GM12878 (cell line): ENCODE measurements at regions not wholly inside any gene's neighbourhood (a gene's known extent, or its start where the extent isn't known, plus 50 kb on each side); places are given as distances from the start of the nearest gene placed in this dataset.

Experiments used
- ATAC-seq: fragments of 200-7000 bp; cut with Tn5 transposase; 3 replicates; pipeline ENCODE4 v1.9.1; 2020; ENCODE audit warnings: mild to moderate bottlenecking, moderate library complexity
- BruUV-seq: library from RNA; stranded (reverse); fragments of 400-500 nt; replicated peaks from 2 replicates; lab custom pipeline; 2021; lab: Mats Ljungman, UMichigan
- CTCF ChIA-PET: fragments of 300-600 bp; sonication (Branson Sonifier 250); formaldehyde crosslinking; extraction: SDS; loops from one replicate; lab custom pipeline; 2021; ENCODE audit warnings: inconsistent platforms; lab: Yijun Ruan, JAX
- POLR2A ChIA-PET: fragments of 350-600 bp; formaldehyde crosslinking; extraction: SDS; loops from one replicate; lab custom pipeline; 2021; ENCODE audit warnings: inconsistent platforms; lab: Charles Lee
- RAD21 ChIA-PET: fragments of 300-600 bp; sonication (Branson Sonifier 250); formaldehyde crosslinking; loops from one replicate; lab custom pipeline; 2023; ENCODE audit warnings: antibody characterized with exemption; ENCODE audit not compliant: unreplicated experiment; lab: Charles Lee
- SMC1A ChIA-PET: fragments of 300-600 bp; sonication (Branson Sonifier 250); formaldehyde crosslinking; loops from one replicate; lab custom pipeline; 2023; ENCODE audit not compliant: unreplicated experiment, uncharacterized antibody; lab: Charles Lee
- DNase-seq: peaks from one replicate; pipeline ENCODE4 v3.0.0-alpha.2; 2011; ENCODE audit warnings: low read depth, low spot score
- FAIRE-seq: peaks from 3 replicates; lab custom pipeline; 2011; peaks lifted over from hg19 to GRCh38; lab: Jason Lieb, UNC
- H2AFZ ChIP-seq: 2 replicates; pipeline ENCODE4 v1.6.0; 2011; ENCODE audit warnings: low read depth, low read length, control low read depth; ENCODE audit not compliant: control insufficient read depth
- H3K27ac ChIP-seq: 2 replicates; pipeline ENCODE4 v1.5.1; 2011; ENCODE audit warnings: control low read depth; ENCODE audit not compliant: control insufficient read depth, insufficient read depth
- H3K27me3 ChIP-seq, 2 experiments: replicated peaks in 1 of 2; 2 replicates each; pipeline versions ENCODE4 v1.6.0 to v1.6.1; 2011; ENCODE audit warnings: low read length in 1 of 2; ENCODE audit not compliant: control insufficient read depth in 2 of 2, insufficient read depth in 2 of 2
- H3K36me3 ChIP-seq, 2 experiments: 2 replicates each; pipeline ENCODE4 v1.5.1; 2011; ENCODE audit warnings: low read length in 1 of 2; ENCODE audit not compliant: control insufficient read depth in 2 of 2, insufficient read depth in 2 of 2
- H3K4me1 ChIP-seq: 2 replicates; pipeline ENCODE4 v1.6.1; 2011; ENCODE audit warnings: mild to moderate bottlenecking, low read length, moderate library complexity, mixed read lengths; ENCODE audit not compliant: control insufficient read depth, insufficient read depth
- H3K4me2 ChIP-seq: 2 replicates; pipeline ENCODE4 v1.6.0; 2011; ENCODE audit warnings: control low read depth; ENCODE audit not compliant: control insufficient read depth, insufficient read depth
- H3K4me3 ChIP-seq: fragments of 200-600 bp; sonication (generic); 2 replicates; pipeline ENCODE4 v1.5.1; 2016
- H3K79me2 ChIP-seq: 2 replicates; pipeline ENCODE4 v1.6.0; 2011; ENCODE audit warnings: low read length; ENCODE audit not compliant: control insufficient read depth, insufficient read depth
- H3K9ac ChIP-seq: 2 replicates; pipeline ENCODE4 v1.8.0; 2011; ENCODE audit warnings: low read length, control low read depth, mixed read lengths; ENCODE audit not compliant: control insufficient read depth, insufficient read depth
- H3K9me3 ChIP-seq: replicated peaks from 3 replicates; pipeline ENCODE4 v1.5.1; 2011; ENCODE audit warnings: mild to moderate bottlenecking, low read length; ENCODE audit not compliant: control insufficient read depth, insufficient read depth
- H4K20me1 ChIP-seq: 2 replicates; pipeline ENCODE4 v1.6.0; 2011; ENCODE audit not compliant: control insufficient read depth, insufficient read depth
- BACH1 ChIP-seq: fragments of 450-650 bp; IDR thresholded peaks from 2 replicates; pipeline ENCODE4 v1.6.1; 2017; ENCODE audit warnings: mild to moderate bottlenecking, borderline replicate concordance
- CREM ChIP-seq: IDR thresholded peaks from 2 replicates; pipeline ENCODE4 v1.6.1; 2014; ENCODE audit warnings: antibody characterized with exemption, low read depth
- EGR1 ChIP-seq, 2 experiments: IDR thresholded peaks; 1 replicate in 1 of 2; 2 replicates in 1 of 2; pipeline ENCODE4 v1.6.1; 2011 to 2012; ENCODE audit warnings: low read depth in 2 of 2, low read length in 2 of 2, borderline replicate concordance in 1 of 2, mild to moderate bottlenecking in 1 of 2, moderate library complexity in 1 of 2
- EP300 ChIP-seq, 2 experiments: fragments of 150-350 bp in 1 of 2; IDR thresholded peaks; 2 replicates each; pipeline ENCODE4 v1.6.1; 2011 to 2012; ENCODE audit warnings: low read depth in 2 of 2, low read length in 2 of 2, borderline replicate concordance in 1 of 2, improper control_type of control experiment in 1 of 2, inconsistent platforms in 1 of 2; ENCODE audit not compliant: control insufficient read depth in 1 of 2
- FOXM1 ChIP-seq: IDR thresholded peaks from 2 replicates; pipeline ENCODE4 v1.6.1; 2012; ENCODE audit warnings: low read depth, mild to moderate bottlenecking, inconsistent platforms, low read length, moderate library complexity
- JUND ChIP-seq: IDR thresholded peaks from 2 replicates; pipeline ENCODE4 v1.6.1; 2012; ENCODE audit warnings: low read depth, mild to moderate bottlenecking, low read length, improper control_type of control experiment, moderate library complexity
- MEF2A ChIP-seq: IDR thresholded peaks from 2 replicates; pipeline ENCODE4 v1.6.1; 2011; ENCODE audit warnings: low read depth, mild to moderate bottlenecking, low read length, moderate library complexity; ENCODE audit not compliant: insufficient read depth
- MLLT1 ChIP-seq: fragments of 450-650 bp; IDR thresholded peaks from 2 replicates; pipeline ENCODE4 v1.6.1; 2016; ENCODE audit warnings: mild to moderate bottlenecking
- TBL1XR1 ChIP-seq: IDR thresholded peaks from 2 replicates; pipeline ENCODE4 v1.6.1; 2012; ENCODE audit warnings: low read depth, low read length, improper control_type of control experiment
- TCF3 ChIP-seq: IDR thresholded peaks from 2 replicates; pipeline ENCODE4 v1.6.1; 2012; ENCODE audit warnings: low read depth, mild to moderate bottlenecking, low read length, borderline replicate concordance; ENCODE audit not compliant: insufficient read depth
- ZNF207 ChIP-seq: fragments of 450-650 bp; IDR thresholded peaks from 2 replicates; pipeline ENCODE4 v1.6.1; 2014; ENCODE audit warnings: antibody characterized with exemption, mild to moderate bottlenecking, borderline replicate concordance
- ZNF384 ChIP-seq: IDR thresholded peaks from 2 replicates; pipeline ENCODE4 v1.6.1; 2012; ENCODE audit warnings: low read depth, mild to moderate bottlenecking, low read length, improper control_type of control experiment, borderline replicate concordance
- ZZZ3 ChIP-seq: IDR thresholded peaks from 2 replicates; pipeline ENCODE4 v1.6.1; 2011; ENCODE audit warnings: low read depth; ENCODE audit not compliant: control insufficient read depth, insufficient read length
- WGBS: methylation state at CpG from one replicate; pipeline ENCODE4 v1.1.6; 2016; ENCODE audit warnings: low lambda C conversion rate; ENCODE audit not compliant: insufficient replicate concordance, insufficient coverage; ENCODE audit errors: missing lambda C conversion rate; 5-methylcytosine and 5-hydroxymethylcytosine counted together
- in situ Hi-C: fragments of 300-500 bp; cut with MboI; formaldehyde crosslinking; loops from 9 replicates; pipeline ENCODE4 v1.14.3; 2018; ENCODE audit warnings: mixed read lengths
- intact Hi-C: fragments of 100-400 bp; cut with micrococcal nuclease; formaldehyde crosslinking; loops from one replicate; pipeline ENCODE4 v1.14.2; 2022; ENCODE audit not compliant: unreplicated experiment
- TF ChIP-seq, protein P1 (sequence below): IDR thresholded peaks from 2 replicates; pipeline ENCODE4 v1.6.1; 2011; ENCODE audit warnings: low read depth, mild to moderate bottlenecking, low read length, moderate library complexity, borderline replicate concordance; ENCODE audit errors: extremely low read depth
- TF ChIP-seq, protein P2 (sequence below), 3 experiments: IDR thresholded peaks in 2 of 3; conservative IDR thresholded peaks in 1 of 3; 2 replicates each; pipeline ENCODE4 v1.5.1; 2011; ENCODE audit warnings: low read depth in 3 of 3, low read length in 3 of 3, mild to moderate bottlenecking in 3 of 3, control low read depth in 2 of 3, moderate library complexity in 2 of 3, inconsistent platforms in 1 of 3, mixed read lengths in 1 of 3; ENCODE audit not compliant: control insufficient read depth in 2 of 3, insufficient read depth in 1 of 3; ENCODE audit errors: extremely low read depth in 1 of 3

DNA sequence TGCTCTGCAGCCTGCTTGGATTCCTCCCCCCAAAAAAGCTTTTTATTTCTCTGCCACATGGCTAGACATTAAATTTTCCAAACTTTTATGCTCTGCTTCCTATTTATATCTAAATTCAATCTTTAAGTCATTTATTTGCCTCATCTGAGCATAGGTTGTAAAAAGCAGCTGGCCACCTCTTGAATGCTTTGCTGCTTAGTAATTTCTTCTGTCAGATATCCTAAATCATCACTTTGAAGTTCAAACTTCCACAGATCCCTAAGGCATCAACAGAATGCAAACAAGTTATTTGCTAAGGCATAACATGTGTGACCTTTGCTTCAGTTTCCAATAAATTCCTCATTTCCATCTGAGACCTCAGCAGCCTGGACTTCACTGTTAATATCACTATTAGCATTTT lies 209.6 kb downstream of the FSCB start:
- H3K27me3 ChIP-seq: no peaks in the 10 kb centered on the region
- DNase-seq (no peak), ATAC-seq (no peak), FAIRE-seq (no peak)
- no peak overlapping the region for H3K27ac ChIP-seq
- H3K4me1 ChIP-seq: no peaks in the 10 kb centered on the region
- no peaks in the 10 kb centered on the region for H4K20me1 ChIP-seq
- in situ Hi-C loops (no loop called here), intact Hi-C loops (no loop called here)
- ChIA-PET RAD21 (no interaction called here), POLR2A (no interaction called here), SMC1A (no interaction called here), CTCF (no interaction called here)
- H3K36me3 ChIP-seq: no peaks in the 10 kb centered on the region
- TF ChIP-seq ZNF207 (no peak), TBL1XR1 (no peak), JUND (no peak), CREM (no peak), BACH1 (no peak), ZNF384 (no peak), MLLT1 (no peak)
- no peak overlapping the region for H2AFZ ChIP-seq
- no TSS peak for BruUV-seq
- H3K4me2 ChIP-seq: no peak overlapping the region
- H3K9ac ChIP-seq: no peak overlapping the region
- H3K79me2 ChIP-seq: no peaks in the 10 kb centered on the region
- H3K4me3 ChIP-seq: no peak overlapping the region
- no peaks in the 10 kb centered on the region for H3K9me3 ChIP-seq

DNA sequence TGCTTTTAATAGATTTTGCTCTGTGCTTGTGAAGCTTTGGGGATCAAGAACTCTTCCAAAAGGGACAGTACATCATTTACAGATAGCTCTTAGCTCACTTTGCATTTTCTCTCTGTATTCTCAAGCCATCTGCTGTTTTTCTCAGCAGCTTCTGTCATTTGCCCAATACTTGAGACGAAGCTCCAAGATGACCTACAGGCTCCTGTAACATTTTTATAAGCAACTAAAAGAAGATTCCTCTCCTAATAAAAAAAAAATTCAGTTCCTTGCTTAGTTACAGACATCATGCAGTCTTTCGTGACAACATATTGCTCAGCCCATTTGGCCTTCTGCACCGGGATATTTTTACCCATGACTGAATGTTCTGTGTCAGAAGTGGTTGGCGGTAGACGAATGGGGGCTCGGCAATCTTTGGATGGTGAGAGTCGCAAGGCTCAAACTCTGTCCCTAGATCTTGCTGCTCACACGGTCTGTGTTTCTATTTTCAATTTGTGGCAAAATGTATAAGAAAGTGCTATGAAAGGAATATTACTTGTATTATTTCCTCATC lies 215.6 kb downstream of the FSCB start:
- Histone ChIP-seq H2AFZ (no peak overlapping the region), H4K20me1 (no peaks in the 10 kb centered on the region), H3K9me3 (no peaks in the 10 kb centered on the region), H3K4me1 (no peaks in the 10 kb centered on the region), H3K27ac (no peak overlapping the region), H3K4me3 (no peak overlapping the region), H3K79me2 (no peaks in the 10 kb centered on the region), H3K36me3 (no peaks in the 10 kb centered on the region), H3K4me2 (no peak overlapping the region), H3K27me3 (no peaks in the 10 kb centered on the region), H3K9ac (no peak overlapping the region)
- no peak for DNase-seq
- intact Hi-C loops: no loop called here
- ChIA-PET POLR2A (no interaction called here), RAD21 (no interaction called here), SMC1A (interaction anchor here (0.9 kb wide), 1 partner anchor 14 kb away, joined by 5 read pairs; no protein-coding TSS in a partner anchor), CTCF (no interaction called here)
- no TSS peak for BruUV-seq
- WGBS: 30% methylated on average over 8 of the region's 8 CpGs
- in situ Hi-C loops: no loop called here
- FAIRE-seq: no peak
- no peak for ATAC-seq
- TF ChIP-seq EP300 (IDR thresholded peaks at IDR 0.05; ENCODE audit: borderline replicate concordance in 1 of 2, control insufficient read depth in 1 of 2, low read depth in 2 of 2, low read length in 2 of 2) (no peak), ZZZ3 (no peak), MEF2A (no peak), EGR1 (IDR thresholded peaks at IDR 0.05; ENCODE audit: borderline replicate concordance in 1 of 2, low read depth in 2 of 2, low read length in 2 of 2) (no peak), TCF3 (no peak), FOXM1 (no peak)
- TF ChIP-seq, protein P1, sequence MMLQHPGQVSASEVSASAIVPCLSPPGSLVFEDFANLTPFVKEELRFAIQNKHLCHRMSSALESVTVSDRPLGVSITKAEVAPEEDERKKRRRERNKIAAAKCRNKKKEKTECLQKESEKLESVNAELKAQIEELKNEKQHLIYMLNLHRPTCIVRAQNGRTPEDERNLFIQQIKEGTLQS: no peak
- TF ChIP-seq, protein P2, sequence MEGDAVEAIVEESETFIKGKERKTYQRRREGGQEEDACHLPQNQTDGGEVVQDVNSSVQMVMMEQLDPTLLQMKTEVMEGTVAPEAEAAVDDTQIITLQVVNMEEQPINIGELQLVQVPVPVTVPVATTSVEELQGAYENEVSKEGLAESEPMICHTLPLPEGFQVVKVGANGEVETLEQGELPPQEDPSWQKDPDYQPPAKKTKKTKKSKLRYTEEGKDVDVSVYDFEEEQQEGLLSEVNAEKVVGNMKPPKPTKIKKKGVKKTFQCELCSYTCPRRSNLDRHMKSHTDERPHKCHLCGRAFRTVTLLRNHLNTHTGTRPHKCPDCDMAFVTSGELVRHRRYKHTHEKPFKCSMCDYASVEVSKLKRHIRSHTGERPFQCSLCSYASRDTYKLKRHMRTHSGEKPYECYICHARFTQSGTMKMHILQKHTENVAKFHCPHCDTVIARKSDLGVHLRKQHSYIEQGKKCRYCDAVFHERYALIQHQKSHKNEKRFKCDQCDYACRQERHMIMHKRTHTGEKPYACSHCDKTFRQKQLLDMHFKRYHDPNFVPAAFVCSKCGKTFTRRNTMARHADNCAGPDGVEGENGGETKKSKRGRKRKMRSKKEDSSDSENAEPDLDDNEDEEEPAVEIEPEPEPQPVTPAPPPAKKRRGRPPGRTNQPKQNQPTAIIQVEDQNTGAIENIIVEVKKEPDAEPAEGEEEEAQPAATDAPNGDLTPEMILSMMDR (IDR thresholded peaks at IDR 0.05 in 2 of 3, conservative IDR thresholded peaks at IDR 0.05 in 1 of 3; ENCODE audit: control insufficient read depth in 2 of 3, extremely low read depth in 1 of 3, insufficient read depth in 1 of 3, low read depth in 3 of 3, low read length in 3 of 3): no peak
